Cardiac septum (tissue), 1 donor: ENCODE measurements at regions not wholly inside any gene's neighbourhood (a gene's known extent, or its start where the extent isn't known, plus 50 kb on each side); places are given as distances from the start of the nearest gene placed in this dataset.

Source experiments
- DNase-seq: peaks from one replicate; pipeline ENCODE4 v3.0.0-alpha.2; 2020; ENCODE audit warnings: low spot score
- intact Hi-C: fragments of 100-400 bp; cut with DNase I; formaldehyde crosslinking; loops from one replicate; pipeline ENCODE4 v1.14.0; 2022
- donor health status: DM: no; HTN: no; CAD: no.

- no peak for DNase-seq
- intact Hi-C loops = no loop called here
These were observed 170.3 kb upstream of the ARGLU1 start for GRCh38 chr13:106738186-106738678.

- intact Hi-C loops = no loop called here
- DNase-seq = no peak
These were observed 169.0 kb upstream of the ARGLU1 start for GRCh38 chr13:106736941-106737340.

GRCh38 chr13:106734198-106734597 is 166.3 kb upstream of the ARGLU1 start:
- intact Hi-C loops = no loop called here
- DNase-seq = no peak

- intact Hi-C loops = no loop called here
- no peak for DNase-seq
These were observed 155.1 kb upstream of the ARGLU1 start for GRCh38 chr13:106723036-106723435.

GRCh38 chr13:106722620-106723019 is 154.7 kb upstream of the ARGLU1 start:
- intact Hi-C loops = no loop called here
- DNase-seq = no peak

GRCh38 chr13:106721599-106721998 is 153.7 kb upstream of the ARGLU1 start:
- no peak for DNase-seq
- intact Hi-C loops = no loop called here

- no peak for DNase-seq
- intact Hi-C loops = no loop called here
These were observed 146.5 kb upstream of the ARGLU1 start for GRCh38 chr13:106714271-106714982.

- intact Hi-C loops = no loop called here
- no peak for DNase-seq
These were observed 144.4 kb upstream of the ARGLU1 start for GRCh38 chr13:106712381-106712780.

GRCh38 chr13:106710266-106710665 is 142.3 kb upstream of the ARGLU1 start:
- DNase-seq = no peak
- intact Hi-C loops = no loop called here

GRCh38 chr13:106709522-106709921 is 141.6 kb upstream of the ARGLU1 start:
- no peak for DNase-seq
- intact Hi-C loops = loop anchor here (10.0 kb wide), 1 partner anchor 175 kb away; the partner anchor contains the start of gene EFNB2

- no peak for DNase-seq
- intact Hi-C loops = loop anchor here (2.0 to 10.0 kb wide), 3 partner anchors 168 to 216 kb away; partner anchors contain the start of gene EFNB2
These were observed 134.6 kb upstream of the ARGLU1 start for GRCh38 chr13:106702505-106702904.

GRCh38 chr13:106701771-106702341 is 133.9 kb upstream of the ARGLU1 start:
- intact Hi-C loops = loop anchor here (2.0 to 10.0 kb wide), 3 partner anchors 167 to 217 kb away; partner anchors contain the start of gene EFNB2
- no peak for DNase-seq

- intact Hi-C loops = loop anchor here (5.0 to 10.0 kb wide), 2 partner anchors 166 to 172 kb away; partner anchors contain the start of gene EFNB2
- no peak for DNase-seq
These were observed 132.5 kb upstream of the ARGLU1 start for GRCh38 chr13:106700439-106700838.

- intact Hi-C loops = loop anchor here (5.0 to 10.0 kb wide), 2 partner anchors 165 to 172 kb away; partner anchors contain the start of gene EFNB2
- no peak for DNase-seq
These were observed 132.1 kb upstream of the ARGLU1 start for GRCh38 chr13:106700007-106700406.

- intact Hi-C loops = no loop called here
- no peak for DNase-seq
These were observed 131.4 kb upstream of the ARGLU1 start for GRCh38 chr13:106699311-106699710.

- intact Hi-C loops = no loop called here
These were observed 128.8 kb upstream of the ARGLU1 start for GRCh38 chr13:106696719-106697118.

GRCh38 chr13:106696140-106696539 is 128.2 kb upstream of the ARGLU1 start:
- intact Hi-C loops = no loop called here
- DNase-seq = no peak

More at GRCh38 chr13:106696719-106697118, 128.8 kb upstream of the ARGLU1 start:
- DNase-seq = no peak

- no peak for DNase-seq
- intact Hi-C loops = no loop called here
These were observed 127.2 kb upstream of the ARGLU1 start for GRCh38 chr13:106695139-106695538.

GRCh38 chr13:106691861-106692260 is 123.9 kb upstream of the ARGLU1 start:
- intact Hi-C loops = loop anchor here (5.0 kb wide), 1 partner anchor 70 kb away; no protein-coding TSS in a partner anchor
- DNase-seq = no peak

GRCh38 chr13:106691341-106691740 is 123.4 kb upstream of the ARGLU1 start:
- intact Hi-C loops = loop anchor here (5.0 kb wide), 1 partner anchor 69 kb away; no protein-coding TSS in a partner anchor

GRCh38 chr13:106690779-106691178 is 122.8 kb upstream of the ARGLU1 start:
- intact Hi-C loops = loop anchor here (5.0 kb wide), 1 partner anchor 68 kb away; no protein-coding TSS in a partner anchor

More at GRCh38 chr13:106691341-106691740, 123.4 kb upstream of the ARGLU1 start:
- no peak for DNase-seq

More at GRCh38 chr13:106690779-106691178, 122.8 kb upstream of the ARGLU1 start:
- DNase-seq = no peak
